K562 (cell line): ENCODE measurements at regions not wholly inside any gene's neighbourhood (a gene's known extent, or its start where the extent isn't known, plus 50 kb on each side); places are given as distances from the start of the nearest gene placed in this dataset.

Source experiments
- HDGF ChIP-seq: fragments of 450-650 bp; IDR thresholded peaks from 2 replicates; pipeline ENCODE4 v1.6.1; 2016
- L3MBTL2 ChIP-seq: fragments of 450-650 bp; IDR thresholded peaks from 2 replicates; pipeline ENCODE4 v1.6.1; 2016; ENCODE audit warnings: mild to moderate bottlenecking, moderate library complexity
- NR0B1 ChIP-seq: fragments of 450-650 bp; IDR thresholded peaks from one replicate; pipeline ENCODE4 v1.6.1; 2018; ENCODE audit warnings: mild to moderate bottlenecking, moderate library complexity; ENCODE audit not compliant: partially characterized antibody
- ZNF778 ChIP-seq: fragments of 450-650 bp; formaldehyde crosslinking; IDR thresholded peaks from 2 replicates; pipeline ENCODE4 v1.4.0; 2020; ENCODE audit warnings: mild to moderate bottlenecking, moderate library complexity
- TF ChIP-seq, protein P1 (sequence below): fragments of 250-450 bp; sonication (Bioruptor Pico); IDR thresholded peaks from 2 replicates; pipeline ENCODE4 v1.4.0; 2020
- TF ChIP-seq, protein P2 (sequence below), 3 experiments: IDR thresholded peaks in 2 of 3; conservative IDR thresholded peaks in 1 of 3; 2 replicates each; pipeline ENCODE4 v1.5.1; 2011 to 2012; ENCODE audit warnings: low read length in 3 of 3, mild to moderate bottlenecking in 3 of 3, control low read depth in 2 of 3, improper control_type of control experiment in 1 of 3, inconsistent platforms in 1 of 3, low read depth in 1 of 3, mixed read lengths in 1 of 3, moderate library complexity in 1 of 3; ENCODE audit not compliant: insufficient read depth in 2 of 3

- TF ChIP-seq, protein P1, sequence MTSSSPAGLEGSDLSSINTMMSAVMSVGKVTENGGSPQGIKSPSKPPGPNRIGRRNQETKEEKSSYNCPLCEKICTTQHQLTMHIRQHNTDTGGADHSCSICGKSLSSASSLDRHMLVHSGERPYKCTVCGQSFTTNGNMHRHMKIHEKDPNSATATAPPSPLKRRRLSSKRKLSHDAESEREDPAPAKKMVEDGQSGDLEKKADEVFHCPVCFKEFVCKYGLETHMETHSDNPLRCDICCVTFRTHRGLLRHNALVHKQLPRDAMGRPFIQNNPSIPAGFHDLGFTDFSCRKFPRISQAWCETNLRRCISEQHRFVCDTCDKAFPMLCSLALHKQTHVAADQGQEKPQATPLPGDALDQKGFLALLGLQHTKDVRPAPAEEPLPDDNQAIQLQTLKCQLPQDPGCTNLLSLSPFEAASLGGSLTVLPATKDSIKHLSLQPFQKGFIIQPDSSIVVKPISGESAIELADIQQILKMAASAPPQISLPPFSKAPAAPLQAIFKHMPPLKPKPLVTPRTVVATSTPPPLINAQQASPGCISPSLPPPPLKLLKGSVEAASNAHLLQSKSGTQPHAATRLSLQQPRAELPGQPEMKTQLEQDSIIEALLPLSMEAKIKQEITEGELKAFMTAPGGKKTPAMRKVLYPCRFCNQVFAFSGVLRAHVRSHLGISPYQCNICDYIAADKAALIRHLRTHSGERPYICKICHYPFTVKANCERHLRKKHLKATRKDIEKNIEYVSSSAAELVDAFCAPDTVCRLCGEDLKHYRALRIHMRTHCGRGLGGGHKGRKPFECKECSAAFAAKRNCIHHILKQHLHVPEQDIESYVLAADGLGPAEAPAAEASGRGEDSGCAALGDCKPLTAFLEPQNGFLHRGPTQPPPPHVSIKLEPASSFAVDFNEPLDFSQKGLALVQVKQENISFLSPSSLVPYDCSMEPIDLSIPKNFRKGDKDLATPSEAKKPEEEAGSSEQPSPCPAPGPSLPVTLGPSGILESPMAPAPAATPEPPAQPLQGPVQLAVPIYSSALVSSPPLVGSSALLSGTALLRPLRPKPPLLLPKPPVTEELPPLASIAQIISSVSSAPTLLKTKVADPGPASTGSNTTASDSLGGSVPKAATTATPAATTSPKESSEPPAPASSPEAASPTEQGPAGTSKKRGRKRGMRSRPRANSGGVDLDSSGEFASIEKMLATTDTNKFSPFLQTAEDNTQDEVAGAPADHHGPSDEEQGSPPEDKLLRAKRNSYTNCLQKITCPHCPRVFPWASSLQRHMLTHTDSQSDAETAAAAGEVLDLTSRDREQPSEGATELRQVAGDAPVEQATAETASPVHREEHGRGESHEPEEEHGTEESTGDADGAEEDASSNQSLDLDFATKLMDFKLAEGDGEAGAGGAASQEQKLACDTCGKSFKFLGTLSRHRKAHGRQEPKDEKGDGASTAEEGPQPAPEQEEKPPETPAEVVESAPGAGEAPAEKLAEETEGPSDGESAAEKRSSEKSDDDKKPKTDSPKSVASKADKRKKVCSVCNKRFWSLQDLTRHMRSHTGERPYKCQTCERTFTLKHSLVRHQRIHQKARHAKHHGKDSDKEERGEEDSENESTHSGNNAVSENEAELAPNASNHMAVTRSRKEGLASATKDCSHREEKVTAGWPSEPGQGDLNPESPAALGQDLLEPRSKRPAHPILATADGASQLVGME = no peak
- TF ChIP-seq, protein P2, sequence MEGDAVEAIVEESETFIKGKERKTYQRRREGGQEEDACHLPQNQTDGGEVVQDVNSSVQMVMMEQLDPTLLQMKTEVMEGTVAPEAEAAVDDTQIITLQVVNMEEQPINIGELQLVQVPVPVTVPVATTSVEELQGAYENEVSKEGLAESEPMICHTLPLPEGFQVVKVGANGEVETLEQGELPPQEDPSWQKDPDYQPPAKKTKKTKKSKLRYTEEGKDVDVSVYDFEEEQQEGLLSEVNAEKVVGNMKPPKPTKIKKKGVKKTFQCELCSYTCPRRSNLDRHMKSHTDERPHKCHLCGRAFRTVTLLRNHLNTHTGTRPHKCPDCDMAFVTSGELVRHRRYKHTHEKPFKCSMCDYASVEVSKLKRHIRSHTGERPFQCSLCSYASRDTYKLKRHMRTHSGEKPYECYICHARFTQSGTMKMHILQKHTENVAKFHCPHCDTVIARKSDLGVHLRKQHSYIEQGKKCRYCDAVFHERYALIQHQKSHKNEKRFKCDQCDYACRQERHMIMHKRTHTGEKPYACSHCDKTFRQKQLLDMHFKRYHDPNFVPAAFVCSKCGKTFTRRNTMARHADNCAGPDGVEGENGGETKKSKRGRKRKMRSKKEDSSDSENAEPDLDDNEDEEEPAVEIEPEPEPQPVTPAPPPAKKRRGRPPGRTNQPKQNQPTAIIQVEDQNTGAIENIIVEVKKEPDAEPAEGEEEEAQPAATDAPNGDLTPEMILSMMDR (IDR thresholded peaks at IDR 0.05 in 2 of 3, conservative IDR thresholded peaks at IDR 0.05 in 1 of 3; ENCODE audit: insufficient read depth in 2 of 3, low read depth in 1 of 3, low read length in 3 of 3) = no peak
- TF ChIP-seq HDGF (no peak), L3MBTL2 (no peak), ZNF778 (CRISPR knock-in tag) (no peak), NR0B1 (no peak)
Measured at GRCh38 chr14:86799244-86799647, 1193.7 kb downstream of the GALC start.
